Vagina (tissue), 2 donors: ENCODE measurements at regions not wholly inside any gene's neighbourhood (a gene's known extent, or its start where the extent isn't known, plus 50 kb on each side); places are given as distances from the start of the nearest gene placed in this dataset.

ENCODE experiments used
- POLR2A ChIP-seq, 2 donors: fragments of 450-650 bp; IDR thresholded peaks; one replicate each; pipeline ENCODE4 v1.6.1; 2017; ENCODE audit warnings: antibody characterized with exemption in 2 of 2, mild to moderate bottlenecking in 2 of 2, moderate library complexity in 2 of 2
- TF ChIP-seq, protein P1 (sequence below), 3 experiments: fragments of 450-650 bp in 2 of 3; fragments of 200-600 bp in 1 of 3; sonication (generic) in 1 of 3; IDR thresholded peaks; one replicate each; pipeline ENCODE4 v1.5.1; 2017 to 2019; ENCODE audit warnings: antibody characterized with exemption in 3 of 3, mild to moderate bottlenecking in 2 of 3, moderate library complexity in 2 of 3

DNA sequence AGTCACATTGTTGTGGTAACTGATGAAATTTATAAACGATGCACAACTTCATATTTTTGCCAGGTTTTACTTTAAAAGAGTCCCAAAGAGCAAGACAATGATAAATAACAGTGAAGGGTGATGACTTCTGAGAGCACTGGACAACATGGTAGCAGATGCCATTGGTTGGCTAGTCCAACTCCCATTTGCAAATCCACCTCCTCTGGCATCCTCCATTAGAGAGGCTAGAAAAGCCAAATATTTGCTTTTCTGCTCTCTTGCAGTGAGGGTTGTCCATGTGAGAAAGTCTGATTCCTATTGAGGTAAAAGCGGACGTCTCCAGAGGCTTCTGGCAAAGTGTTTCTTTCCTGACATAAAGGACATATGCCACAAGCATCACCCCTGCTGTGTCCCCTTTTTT lies 89.6 kb upstream of the BMP4 start:
- no peak for TF ChIP-seq POLR2A (IDR thresholded peaks at IDR 0.05)
- TF ChIP-seq, protein P1, sequence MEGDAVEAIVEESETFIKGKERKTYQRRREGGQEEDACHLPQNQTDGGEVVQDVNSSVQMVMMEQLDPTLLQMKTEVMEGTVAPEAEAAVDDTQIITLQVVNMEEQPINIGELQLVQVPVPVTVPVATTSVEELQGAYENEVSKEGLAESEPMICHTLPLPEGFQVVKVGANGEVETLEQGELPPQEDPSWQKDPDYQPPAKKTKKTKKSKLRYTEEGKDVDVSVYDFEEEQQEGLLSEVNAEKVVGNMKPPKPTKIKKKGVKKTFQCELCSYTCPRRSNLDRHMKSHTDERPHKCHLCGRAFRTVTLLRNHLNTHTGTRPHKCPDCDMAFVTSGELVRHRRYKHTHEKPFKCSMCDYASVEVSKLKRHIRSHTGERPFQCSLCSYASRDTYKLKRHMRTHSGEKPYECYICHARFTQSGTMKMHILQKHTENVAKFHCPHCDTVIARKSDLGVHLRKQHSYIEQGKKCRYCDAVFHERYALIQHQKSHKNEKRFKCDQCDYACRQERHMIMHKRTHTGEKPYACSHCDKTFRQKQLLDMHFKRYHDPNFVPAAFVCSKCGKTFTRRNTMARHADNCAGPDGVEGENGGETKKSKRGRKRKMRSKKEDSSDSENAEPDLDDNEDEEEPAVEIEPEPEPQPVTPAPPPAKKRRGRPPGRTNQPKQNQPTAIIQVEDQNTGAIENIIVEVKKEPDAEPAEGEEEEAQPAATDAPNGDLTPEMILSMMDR (IDR thresholded peaks at IDR 0.05): no peak
